ENCODE measurements at regions not wholly inside any gene's neighbourhood (a gene's known extent, or its start where the extent isn't known, plus 50 kb on each side); places are given as distances from the start of the nearest gene placed in this dataset.

DNA sequence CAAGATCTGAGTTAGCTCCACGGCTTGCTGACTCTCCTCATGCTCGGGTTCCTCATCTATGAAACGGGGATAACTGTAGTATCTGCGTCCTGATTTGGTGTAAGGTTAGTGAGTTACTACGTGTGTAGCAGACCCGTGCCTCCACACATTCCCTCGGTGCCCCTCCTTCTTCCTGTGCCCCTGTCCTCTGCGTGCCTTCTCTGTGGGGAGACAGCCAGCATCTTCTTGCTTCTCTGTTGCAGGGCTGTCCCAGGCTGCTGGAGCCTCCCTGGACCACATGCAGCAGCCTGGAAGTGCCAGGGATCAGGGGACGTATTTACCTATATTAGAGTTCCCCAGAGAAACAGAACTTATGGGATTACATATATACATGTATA, 93.1 kb upstream of the PRNP start:
- DNase-seq (ENCODE audit: extremely low spot score): no peak
- TF ChIP-seq, protein P1, sequence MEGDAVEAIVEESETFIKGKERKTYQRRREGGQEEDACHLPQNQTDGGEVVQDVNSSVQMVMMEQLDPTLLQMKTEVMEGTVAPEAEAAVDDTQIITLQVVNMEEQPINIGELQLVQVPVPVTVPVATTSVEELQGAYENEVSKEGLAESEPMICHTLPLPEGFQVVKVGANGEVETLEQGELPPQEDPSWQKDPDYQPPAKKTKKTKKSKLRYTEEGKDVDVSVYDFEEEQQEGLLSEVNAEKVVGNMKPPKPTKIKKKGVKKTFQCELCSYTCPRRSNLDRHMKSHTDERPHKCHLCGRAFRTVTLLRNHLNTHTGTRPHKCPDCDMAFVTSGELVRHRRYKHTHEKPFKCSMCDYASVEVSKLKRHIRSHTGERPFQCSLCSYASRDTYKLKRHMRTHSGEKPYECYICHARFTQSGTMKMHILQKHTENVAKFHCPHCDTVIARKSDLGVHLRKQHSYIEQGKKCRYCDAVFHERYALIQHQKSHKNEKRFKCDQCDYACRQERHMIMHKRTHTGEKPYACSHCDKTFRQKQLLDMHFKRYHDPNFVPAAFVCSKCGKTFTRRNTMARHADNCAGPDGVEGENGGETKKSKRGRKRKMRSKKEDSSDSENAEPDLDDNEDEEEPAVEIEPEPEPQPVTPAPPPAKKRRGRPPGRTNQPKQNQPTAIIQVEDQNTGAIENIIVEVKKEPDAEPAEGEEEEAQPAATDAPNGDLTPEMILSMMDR (IDR thresholded peaks at IDR 0.05; ENCODE audit: control extremely low read depth, extremely low read depth, low read depth, missing control alignments): no peak
- CTCF ChIA-PET: interaction anchor here (2.2 to 4.2 kb wide), 2 partner anchors 10 to 12 kb away, joined by 11 to 19 read pairs; no protein-coding TSS in a partner anchor
- POLR2A ChIA-PET: no interaction called here

DNA sequence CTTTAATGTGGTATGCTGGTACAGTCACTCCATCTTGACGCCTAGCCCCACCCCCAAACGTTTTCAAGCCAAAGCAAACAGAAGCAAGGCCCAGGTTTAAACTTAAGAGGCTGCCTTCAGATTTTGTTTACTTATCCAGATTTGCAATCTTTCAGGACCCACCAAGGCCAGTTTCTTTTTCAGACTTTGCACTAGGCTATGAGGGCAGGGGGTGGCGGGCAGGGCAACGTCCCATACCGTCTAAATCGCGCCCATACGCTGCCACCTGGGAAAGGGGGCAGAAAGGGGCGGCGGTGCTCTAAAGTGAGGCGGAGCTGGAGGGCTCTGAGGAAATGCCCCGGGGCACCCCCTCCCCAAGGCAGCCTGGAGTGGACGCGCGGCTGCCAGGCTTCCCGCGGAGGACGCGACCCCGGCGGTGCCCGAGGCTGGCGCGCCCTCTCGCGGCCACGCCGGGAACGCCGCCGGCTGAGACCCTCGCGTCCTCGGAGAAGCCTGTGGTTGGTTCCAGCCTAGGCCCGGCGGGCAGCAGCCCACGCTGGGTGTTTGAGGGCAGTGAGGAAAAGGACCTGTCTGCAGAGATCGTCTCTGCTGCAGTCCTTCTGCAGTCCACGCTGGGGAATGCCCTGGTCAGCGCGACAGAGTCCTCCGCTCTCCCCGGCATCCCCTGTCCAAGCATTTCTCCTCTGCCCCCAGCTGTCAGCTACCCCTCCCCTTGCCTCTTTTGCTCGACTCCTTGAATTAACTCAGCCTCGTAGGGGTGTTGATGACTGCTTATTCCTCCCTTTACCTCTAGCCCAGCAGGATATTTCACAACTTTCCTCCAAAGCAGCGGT, 93.7 kb upstream of the PRNP start:
- ChIA-PET POLR2A (no interaction called here), CTCF (interaction anchor here (1.0 to 4.2 kb wide), 7 partner anchors 10 to 485 kb away, joined by 3 to 19 read pairs (median 5); no protein-coding TSS in a partner anchor)
- TF ChIP-seq, protein P1 (IDR thresholded peaks at IDR 0.05; ENCODE audit: control extremely low read depth, extremely low read depth, low read depth, missing control alignments): peak; percentile 82
- DNase-seq (ENCODE audit: extremely low spot score): peak; percentile 81

DNA sequence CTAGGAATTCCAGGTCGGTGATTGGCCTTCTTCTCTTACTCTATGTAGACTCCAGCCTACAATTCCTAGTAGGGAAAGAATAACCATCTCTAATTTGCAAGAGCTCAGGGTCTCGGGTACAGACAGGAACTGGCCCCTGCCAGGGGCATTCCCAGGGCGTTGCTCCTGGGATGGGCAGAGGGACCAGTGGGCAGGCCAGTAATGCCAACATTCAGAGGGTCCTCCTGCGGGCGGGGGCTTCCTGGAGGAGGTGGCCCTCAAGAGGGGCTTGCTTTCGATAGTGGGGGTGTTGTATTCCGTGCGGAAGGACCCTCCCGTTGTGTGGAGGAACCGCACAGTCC, 94.3 kb upstream of the PRNP start:
- POLR2A ChIA-PET: no interaction called here
- CTCF ChIA-PET: interaction anchor here (1.0 to 4.2 kb wide), 8 partner anchors 10 to 484 kb away, joined by 3 to 19 read pairs (median 5); no protein-coding TSS in a partner anchor
- DNase-seq (ENCODE audit: extremely low spot score): no peak
- TF ChIP-seq, protein P1 (IDR thresholded peaks at IDR 0.05; ENCODE audit: control extremely low read depth, extremely low read depth, low read depth, missing control alignments): no peak

DNA sequence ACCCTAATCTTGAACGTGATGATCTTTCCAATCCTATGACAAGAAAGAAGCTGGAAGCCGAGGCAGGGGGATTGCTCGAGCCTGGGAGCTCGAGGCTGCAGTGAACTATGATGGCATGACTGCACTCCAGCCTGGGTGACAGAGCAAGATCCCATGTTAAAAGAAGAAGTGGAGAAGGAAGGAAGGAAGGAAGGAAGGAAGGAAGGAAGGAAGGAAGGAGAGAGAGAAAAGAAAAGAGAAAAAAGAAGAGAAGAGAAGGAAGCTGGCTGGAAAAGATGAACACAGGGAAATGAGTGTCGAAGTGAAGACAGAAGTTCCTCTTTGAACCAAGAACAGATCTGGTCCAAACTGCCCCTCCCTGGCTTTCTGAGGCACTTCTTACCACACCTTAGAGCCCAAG, 100.5 kb upstream of the PRNP start:
- TF ChIP-seq, protein P1 (IDR thresholded peaks at IDR 0.05; ENCODE audit: control extremely low read depth, extremely low read depth, low read depth, missing control alignments): no peak
- DNase-seq (ENCODE audit: extremely low spot score): no peak
- ChIA-PET CTCF (interaction anchor here (1.2 to 1.8 kb wide), 2 partner anchors 9 to 17 kb away, joined by 3 to 5 read pairs; no protein-coding TSS in a partner anchor), POLR2A (no interaction called here)

DNA sequence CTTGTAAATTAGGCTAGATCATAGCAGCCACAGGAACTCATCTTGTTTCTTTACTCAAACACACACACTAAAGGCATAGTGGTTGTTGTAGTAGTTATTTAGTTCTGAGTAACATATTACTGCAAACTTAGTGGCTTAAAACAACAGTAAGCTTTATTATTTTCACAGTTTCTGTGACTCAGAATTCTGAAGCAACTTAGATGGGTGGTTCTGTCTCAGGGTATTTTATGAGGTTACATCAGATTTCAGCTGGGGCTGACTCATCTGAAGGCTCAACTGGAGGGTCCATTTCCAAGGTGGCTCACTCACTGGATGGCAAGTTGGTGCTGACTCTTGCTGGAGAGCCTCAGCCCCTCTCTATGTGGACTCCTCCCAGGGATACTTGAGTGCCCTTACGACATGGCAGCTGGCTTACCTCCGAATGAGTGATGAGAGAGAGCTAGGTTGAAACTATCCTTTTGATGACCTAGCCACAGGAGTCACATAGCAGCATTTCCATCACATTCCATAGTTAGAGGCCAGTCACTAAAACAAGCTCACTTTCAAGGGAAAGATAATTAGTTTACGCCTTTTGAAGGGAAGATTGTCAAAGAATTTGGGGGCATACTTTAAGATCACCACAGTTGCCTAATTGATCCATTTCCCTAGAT, 101.0 kb upstream of the PRNP start:
- POLR2A ChIA-PET: no interaction called here
- CTCF ChIA-PET: interaction anchor here (1.2 to 1.8 kb wide), 2 partner anchors 9 to 17 kb away, joined by 3 to 5 read pairs; no protein-coding TSS in a partner anchor
- DNase-seq (ENCODE audit: extremely low spot score): no peak
- TF ChIP-seq, protein P1 (IDR thresholded peaks at IDR 0.05; ENCODE audit: control extremely low read depth, extremely low read depth, low read depth, missing control alignments): no peak

DNA sequence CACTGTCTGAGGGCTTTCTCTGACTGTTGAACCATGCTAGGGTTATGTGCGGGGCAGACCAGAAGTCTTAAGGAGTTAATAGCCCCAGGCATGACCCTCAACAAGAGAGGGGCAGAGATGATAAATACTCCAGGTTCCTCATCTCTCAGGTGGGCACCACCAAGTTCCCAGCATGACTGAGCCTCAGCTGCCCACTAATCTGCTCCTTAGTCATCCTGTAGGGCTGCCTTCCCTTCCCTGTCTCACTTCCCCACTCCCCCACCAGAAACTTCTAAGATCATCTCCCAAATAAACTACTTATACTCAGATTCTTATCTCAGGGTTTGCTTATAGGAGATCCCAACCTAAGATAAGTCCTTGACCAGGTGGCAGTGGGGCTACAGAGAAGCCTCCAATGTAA, 101.7 kb upstream of the PRNP start:
- no peak for DNase-seq (ENCODE audit: extremely low spot score)
- CTCF ChIA-PET: interaction anchor here (1.8 kb wide), 1 partner anchor 10 kb away, joined by 5 read pairs; no protein-coding TSS in a partner anchor
- TF ChIP-seq, protein P1 (IDR thresholded peaks at IDR 0.05; ENCODE audit: control extremely low read depth, extremely low read depth, low read depth, missing control alignments): no peak
- POLR2A ChIA-PET: no interaction called here

All from GM10248 (cell line).